HG03175 (cell line): ENCODE measurements at regions not wholly inside any gene's neighbourhood (a gene's known extent, or its start where the extent isn't known, plus 50 kb on each side); places are given as distances from the start of the nearest gene placed in this dataset.

Experiments used
- ATAC-seq: cut with Tn5 transposase; IDR thresholded peaks from one replicate; pipeline ENCODE4 v1.9.1; 2021; ENCODE audit warnings: mild to moderate bottlenecking, moderate library complexity; ENCODE audit not compliant: unreplicated experiment

DNA sequence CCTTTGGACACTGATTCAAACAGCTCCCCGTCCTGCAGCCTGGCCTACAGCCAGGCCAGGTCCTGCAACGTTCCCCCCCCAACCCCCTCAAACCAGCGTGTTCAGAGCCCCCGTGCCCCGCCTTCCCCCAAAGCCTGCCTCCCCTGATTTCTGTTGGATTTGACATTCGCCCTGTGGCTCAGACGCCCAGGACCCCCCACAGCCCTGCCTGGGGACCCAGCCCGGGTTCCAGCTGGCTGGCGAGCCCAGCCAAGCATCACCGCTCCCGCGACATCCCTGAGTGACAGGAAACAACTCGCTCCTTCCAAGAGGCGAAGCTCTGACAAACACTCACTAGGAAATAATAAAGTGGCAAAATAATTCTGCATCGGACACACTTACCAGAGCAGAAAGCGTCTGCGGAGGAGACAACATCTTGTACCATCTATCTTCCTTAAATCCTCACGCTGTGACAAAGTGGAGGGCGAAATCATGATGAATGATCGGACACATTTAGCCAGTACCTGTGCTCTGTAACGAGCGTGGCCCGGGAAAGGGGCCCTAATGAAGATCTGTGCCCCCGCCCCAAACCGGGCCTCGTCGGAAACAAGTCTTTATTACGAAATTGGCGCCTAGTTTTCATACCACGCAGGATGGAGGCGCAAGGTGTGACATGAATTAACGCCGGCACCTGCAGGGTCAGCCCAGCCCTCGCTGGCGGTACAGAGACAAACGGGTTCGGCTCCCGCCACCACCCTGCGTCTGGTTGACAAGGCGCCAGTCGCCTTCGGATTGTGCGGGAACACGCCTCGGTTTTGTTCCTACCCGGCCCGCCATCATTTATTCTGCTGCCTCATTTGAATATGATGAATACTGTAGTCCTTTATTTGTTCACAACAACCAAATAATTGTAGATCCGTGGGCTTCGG is 91.0 kb upstream of the MVB12B start:
- ATAC-seq: no peak

DNA sequence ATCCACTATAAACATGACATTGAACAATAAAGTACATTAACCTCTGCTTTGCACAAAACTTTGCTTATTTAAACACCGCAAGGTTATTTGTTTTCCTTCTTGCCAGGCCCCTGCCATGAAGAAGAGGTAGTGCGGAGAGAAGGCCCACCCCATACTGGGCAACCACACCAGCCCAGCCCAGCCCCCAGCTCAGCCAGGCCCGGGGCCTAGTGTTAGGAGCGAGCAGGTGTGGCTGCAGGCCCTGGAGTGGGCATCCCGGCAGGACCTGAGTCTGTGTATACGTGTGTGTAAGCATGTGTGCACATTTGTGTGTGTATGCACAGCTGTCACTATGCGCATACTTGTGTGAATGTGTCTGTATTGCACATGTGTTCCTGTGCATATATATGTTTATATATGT is 90.4 kb upstream of the MVB12B start:
- no peak for ATAC-seq

DNA sequence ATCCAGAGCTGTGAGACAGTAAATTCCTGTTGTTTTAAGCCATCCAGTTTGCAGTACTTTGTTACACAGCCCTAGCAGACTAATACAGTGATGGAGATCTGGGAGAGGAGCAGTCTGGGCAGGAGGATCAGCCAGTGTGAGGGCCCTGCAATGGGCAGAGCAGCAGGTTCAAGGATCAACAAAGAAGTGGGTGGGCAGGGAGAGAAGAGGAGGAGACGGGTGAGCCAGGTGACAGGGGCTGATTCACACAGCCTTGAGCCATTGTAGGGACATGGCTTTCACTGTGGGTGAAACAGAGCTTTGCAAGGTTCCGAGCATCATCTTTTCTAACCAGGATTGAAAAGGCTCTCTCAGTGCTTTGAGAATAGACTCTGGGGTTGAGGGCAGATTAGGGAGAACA is 88.2 kb upstream of the MVB12B start:
- no peak for ATAC-seq

- no peak for ATAC-seq
These were observed 87.1 kb upstream of the MVB12B start for GRCh38 chr9:126239515-126239914.

- no peak for ATAC-seq
These were observed 85.8 kb upstream of the MVB12B start for GRCh38 chr9:126240835-126241234.

DNA sequence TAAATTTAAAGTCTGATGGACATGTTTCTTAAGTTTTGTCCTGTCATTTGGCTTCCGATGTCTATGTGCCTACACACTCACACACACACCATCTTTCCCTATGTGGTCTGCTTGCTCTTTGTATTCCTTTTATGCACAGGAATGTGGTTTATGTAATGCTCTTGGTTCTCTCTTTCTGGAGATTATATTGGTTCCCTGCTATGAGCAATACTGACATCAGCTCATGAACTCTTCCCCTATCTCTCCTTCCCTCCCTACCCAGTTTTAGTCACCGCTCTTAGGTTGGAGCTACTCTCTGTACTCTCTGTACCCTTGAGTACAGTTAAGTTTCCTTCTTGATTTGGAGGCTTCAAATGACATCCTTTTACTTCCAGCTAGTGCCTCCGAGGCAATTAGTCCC is 77.9 kb upstream of the MVB12B start:
- ATAC-seq: no peak

DNA sequence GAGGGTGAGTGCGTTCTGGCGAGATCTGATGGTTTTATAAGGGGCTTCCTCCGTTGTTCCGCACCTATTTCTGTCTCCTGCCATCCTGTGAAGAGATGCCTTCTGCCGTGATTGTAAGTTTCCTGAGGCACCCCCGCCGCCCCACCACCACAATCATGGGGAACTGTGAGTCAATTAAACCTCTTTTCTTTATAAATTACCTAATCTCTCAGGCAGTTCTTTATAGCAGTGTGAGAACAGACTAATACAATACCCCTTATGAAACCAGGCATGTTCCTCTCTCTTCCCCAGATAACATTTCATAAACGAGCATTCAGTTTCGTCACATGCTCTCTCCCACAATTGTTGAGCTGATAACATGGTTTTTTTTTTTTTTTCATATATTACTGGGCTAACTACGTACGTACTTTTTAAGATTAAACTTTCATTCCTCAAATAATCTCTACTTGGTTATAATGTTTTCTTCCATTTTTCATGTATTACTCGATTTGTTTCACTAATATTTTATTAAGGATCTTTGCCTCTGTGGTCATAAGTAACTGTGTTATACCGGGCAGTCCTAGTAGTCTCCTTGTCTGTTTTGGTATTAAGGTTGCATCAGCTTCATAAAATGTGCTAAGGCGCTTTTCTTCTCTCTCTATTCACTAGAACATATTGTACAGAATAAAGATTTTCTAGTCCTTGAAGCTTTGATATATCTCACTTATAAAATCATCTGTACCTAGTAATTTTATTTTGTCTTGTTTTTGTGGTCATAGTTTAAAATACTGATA is 64.9 kb upstream of the MVB12B start:
- no peak for ATAC-seq

DNA sequence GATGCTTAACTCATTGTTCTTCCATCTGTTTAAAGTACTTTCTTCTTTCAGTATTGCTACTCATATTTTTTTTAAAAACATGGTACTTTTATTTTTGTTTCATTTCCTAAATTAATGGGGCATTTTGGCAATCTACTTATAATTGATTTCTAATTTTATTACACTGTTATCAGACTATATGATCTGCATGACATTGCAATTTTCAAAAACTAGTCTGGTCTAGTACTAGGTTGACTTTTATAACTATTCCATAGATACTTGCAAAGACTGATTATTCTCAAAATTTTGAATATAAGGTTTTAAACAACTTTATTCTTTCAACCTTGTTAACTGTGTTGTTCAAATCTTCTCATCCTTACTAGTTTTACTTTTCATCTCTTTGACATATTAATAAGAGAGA is 63.9 kb upstream of the MVB12B start:
- ATAC-seq: no peak

DNA sequence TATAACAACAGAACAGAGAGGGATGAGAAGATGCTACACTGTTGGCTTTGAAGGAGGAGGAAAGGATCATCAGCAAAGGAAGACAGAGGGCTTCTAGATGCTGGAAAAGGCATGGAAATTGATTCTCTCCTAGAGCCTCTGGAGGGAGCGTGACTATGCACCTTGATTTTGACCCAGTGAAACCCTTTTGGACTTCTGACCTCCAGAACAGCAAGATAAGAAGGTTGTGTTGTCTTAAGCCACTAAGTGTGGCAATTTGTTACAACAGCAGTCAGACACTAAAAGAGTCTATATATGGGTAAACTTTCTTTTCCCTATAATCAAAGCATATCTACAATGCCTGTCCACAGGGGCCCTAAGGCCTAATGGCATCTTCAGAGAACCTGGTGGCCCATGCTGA is 56.1 kb upstream of the MVB12B start:
- ATAC-seq: no peak

GRCh38 chr9:126275386-126276001 is 51.1 kb upstream of the MVB12B start:
- no peak for ATAC-seq

GRCh38 chr9:126276056-126276728 is 50.4 kb upstream of the MVB12B start:
- no peak for ATAC-seq
